ENCODE measurements at regions not wholly inside any gene's neighbourhood (a gene's known extent, or its start where the extent isn't known, plus 50 kb on each side); places are given as distances from the start of the nearest gene placed in this dataset.

- TF ChIP-seq CTCF (IDR thresholded peaks at IDR 0.05; ENCODE audit: borderline replicate concordance, extremely low read depth, low read length, poor library complexity, severe bottlenecking) (no peak), EZH2 (IDR thresholded peaks at IDR 0.05; ENCODE audit: borderline replicate concordance, low read depth, low read length, severe bottlenecking) (no peak)
Measured at GRCh38 chr20:52804497-52805295, 167.5 kb upstream of the TSHZ2 start.
